ENCODE measurements at regions not wholly inside any gene's neighbourhood (a gene's known extent, or its start where the extent isn't known, plus 50 kb on each side); places are given as distances from the start of the nearest gene placed in this dataset.

- no peak for TF ChIP-seq POLR2A (IDR thresholded peaks at IDR 0.05; ENCODE audit: extremely low read depth, insufficient read length)
- TF ChIP-seq, protein P1, sequence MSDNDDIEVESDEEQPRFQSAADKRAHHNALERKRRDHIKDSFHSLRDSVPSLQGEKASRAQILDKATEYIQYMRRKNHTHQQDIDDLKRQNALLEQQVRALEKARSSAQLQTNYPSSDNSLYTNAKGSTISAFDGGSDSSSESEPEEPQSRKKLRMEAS (IDR thresholded peaks at IDR 0.05; ENCODE audit: low read depth, low read length) = no peak
- no peak for TF ChIP-seq MYC (IDR thresholded peaks at IDR 0.05; ENCODE audit: low read depth, low read length)
- H3K4me3 ChIP-seq (ENCODE audit: low read depth, low read length) = no peak overlapping the region
- DNase-seq (ENCODE audit: low read depth) = no peak
Observed at GRCh38 chr3:43206632-43207031, 79.7 kb upstream of the SNRK start.

GRCh38 chr3:43206105-43206504 lies 80.2 kb upstream of the SNRK start:
- TF ChIP-seq MYC (IDR thresholded peaks at IDR 0.05; ENCODE audit: low read depth, low read length) (no peak), POLR2A (IDR thresholded peaks at IDR 0.05; ENCODE audit: extremely low read depth, insufficient read length) (no peak)
- TF ChIP-seq, protein P2, sequence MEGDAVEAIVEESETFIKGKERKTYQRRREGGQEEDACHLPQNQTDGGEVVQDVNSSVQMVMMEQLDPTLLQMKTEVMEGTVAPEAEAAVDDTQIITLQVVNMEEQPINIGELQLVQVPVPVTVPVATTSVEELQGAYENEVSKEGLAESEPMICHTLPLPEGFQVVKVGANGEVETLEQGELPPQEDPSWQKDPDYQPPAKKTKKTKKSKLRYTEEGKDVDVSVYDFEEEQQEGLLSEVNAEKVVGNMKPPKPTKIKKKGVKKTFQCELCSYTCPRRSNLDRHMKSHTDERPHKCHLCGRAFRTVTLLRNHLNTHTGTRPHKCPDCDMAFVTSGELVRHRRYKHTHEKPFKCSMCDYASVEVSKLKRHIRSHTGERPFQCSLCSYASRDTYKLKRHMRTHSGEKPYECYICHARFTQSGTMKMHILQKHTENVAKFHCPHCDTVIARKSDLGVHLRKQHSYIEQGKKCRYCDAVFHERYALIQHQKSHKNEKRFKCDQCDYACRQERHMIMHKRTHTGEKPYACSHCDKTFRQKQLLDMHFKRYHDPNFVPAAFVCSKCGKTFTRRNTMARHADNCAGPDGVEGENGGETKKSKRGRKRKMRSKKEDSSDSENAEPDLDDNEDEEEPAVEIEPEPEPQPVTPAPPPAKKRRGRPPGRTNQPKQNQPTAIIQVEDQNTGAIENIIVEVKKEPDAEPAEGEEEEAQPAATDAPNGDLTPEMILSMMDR (IDR thresholded peaks at IDR 0.05; ENCODE audit: low read depth, low read length) = no peak
- TF ChIP-seq, protein P1 (IDR thresholded peaks at IDR 0.05; ENCODE audit: low read depth, low read length) = no peak
- no peak overlapping the region for H3K4me3 ChIP-seq (ENCODE audit: low read depth, low read length)
- DNase-seq (ENCODE audit: low read depth) = no peak

DNA sequence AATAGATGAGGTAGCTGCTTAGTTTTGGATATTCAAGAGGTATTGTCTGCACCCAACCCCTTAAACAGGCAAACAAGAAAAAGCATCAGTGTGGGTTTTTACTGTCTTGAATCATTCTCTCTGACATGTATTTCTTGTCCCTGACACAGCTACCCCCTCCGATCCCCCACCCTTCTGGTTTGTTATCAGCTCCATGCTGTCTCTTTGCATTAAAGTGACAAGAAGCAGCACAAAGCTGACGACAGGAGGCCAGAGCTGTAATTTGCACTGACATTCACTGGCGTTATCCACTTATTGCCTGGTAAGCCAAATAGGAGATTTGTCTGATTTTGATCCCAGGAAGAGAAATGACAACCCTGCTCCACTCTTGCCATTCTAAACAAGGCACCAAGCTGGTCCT lies 83.3 kb upstream of the SNRK start:
- no peak for DNase-seq (ENCODE audit: low read depth)
- no peak overlapping the region for H3K4me3 ChIP-seq (ENCODE audit: low read depth, low read length)
- TF ChIP-seq POLR2A (IDR thresholded peaks at IDR 0.05; ENCODE audit: extremely low read depth, insufficient read length) (no peak), MYC (IDR thresholded peaks at IDR 0.05; ENCODE audit: low read depth, low read length) (no peak)
- TF ChIP-seq, protein P1 (IDR thresholded peaks at IDR 0.05; ENCODE audit: low read depth, low read length) = no peak
- TF ChIP-seq, protein P2 (IDR thresholded peaks at IDR 0.05; ENCODE audit: low read depth, low read length) = no peak

- TF ChIP-seq, protein P2 (IDR thresholded peaks at IDR 0.05; ENCODE audit: low read depth, low read length) = no peak
- H3K4me3 ChIP-seq (ENCODE audit: low read depth, low read length) = no peak overlapping the region
- DNase-seq (ENCODE audit: low read depth) = no peak
Observed at GRCh38 chr3:43201581-43201980, 84.8 kb upstream of the SNRK start.

DNA sequence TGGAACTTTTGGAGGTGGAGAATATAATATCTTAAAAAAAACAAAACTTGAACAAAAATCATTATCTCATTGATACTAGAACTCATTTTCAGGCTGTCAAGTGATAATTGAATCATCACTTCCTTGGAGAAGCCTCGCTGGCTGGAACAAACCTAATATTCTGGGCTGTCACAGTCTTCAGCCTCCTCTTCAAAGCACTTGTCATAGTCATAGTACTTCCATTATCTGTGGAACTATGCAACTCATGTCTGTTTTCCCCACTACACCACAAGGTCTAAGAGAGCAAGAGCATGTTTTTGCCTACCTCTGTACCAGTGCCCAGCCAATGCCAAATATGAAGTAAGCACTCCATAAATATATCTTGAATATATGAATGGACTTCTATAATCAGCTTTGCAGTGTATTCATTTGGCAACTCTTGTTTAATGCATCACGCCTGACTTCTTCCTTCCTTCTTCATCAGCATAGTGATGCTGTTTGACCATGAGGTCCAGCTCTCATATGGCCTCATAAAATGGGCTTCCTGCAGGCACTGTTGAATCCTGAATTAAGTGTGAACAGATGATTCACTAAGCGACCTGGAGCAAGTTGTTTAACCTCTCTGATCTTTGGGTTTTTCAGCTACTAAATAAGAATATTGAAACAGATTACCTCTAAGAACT lies 86.6 kb upstream of the SNRK start:
- no peak for DNase-seq (ENCODE audit: low read depth)
- H3K4me3 ChIP-seq (ENCODE audit: low read depth, low read length) = no peak overlapping the region
- TF ChIP-seq, protein P1 (IDR thresholded peaks at IDR 0.05; ENCODE audit: low read depth, low read length) = no peak
- TF ChIP-seq POLR2A (IDR thresholded peaks at IDR 0.05; ENCODE audit: extremely low read depth, insufficient read length) = no peak
- TF ChIP-seq, protein P2 (IDR thresholded peaks at IDR 0.05; ENCODE audit: low read depth, low read length) = no peak
- TF ChIP-seq MYC (IDR thresholded peaks at IDR 0.05; ENCODE audit: low read depth, low read length) = no peak

GRCh38 chr3:43198791-43199644 lies 87.3 kb upstream of the SNRK start:
- no peak for DNase-seq (ENCODE audit: low read depth)
- TF ChIP-seq MYC (IDR thresholded peaks at IDR 0.05; ENCODE audit: low read depth, low read length) (no peak), POLR2A (IDR thresholded peaks at IDR 0.05; ENCODE audit: extremely low read depth, insufficient read length) (no peak)
- TF ChIP-seq, protein P1 (IDR thresholded peaks at IDR 0.05; ENCODE audit: low read depth, low read length) = no peak
- TF ChIP-seq, protein P2 (IDR thresholded peaks at IDR 0.05; ENCODE audit: low read depth, low read length) = no peak
- no peak overlapping the region for H3K4me3 ChIP-seq (ENCODE audit: low read depth, low read length)
